AG08395 (cell line): ENCODE measurements at regions not wholly inside any gene's neighbourhood (a gene's known extent, or its start where the extent isn't known, plus 50 kb on each side); places are given as distances from the start of the nearest gene placed in this dataset.
A peak's percentile ranks its signal among the peaks of the same experiment; 100 is the strongest.

Source experiments
- DNase-seq: peaks from one replicate; pipeline ENCODE4 v3.0.0; 2012; ENCODE audit warnings: mixed read lengths, low spot score

- DNase-seq, result no peak
Observed at GRCh38 chr18:8458546-8459215, 150.6 kb upstream of the RAB12 start.

GRCh38 chr18:8460748-8461147, 148.5 kb upstream of the RAB12 start:
- no peak for DNase-seq

- no peak for DNase-seq
Observed at GRCh38 chr18:8461544-8461943, 147.7 kb upstream of the RAB12 start.

- no peak for DNase-seq
Observed at GRCh38 chr18:8462651-8463185, 146.5 kb upstream of the RAB12 start.

- DNase-seq, result no peak
Observed at GRCh38 chr18:8463791-8464190, 145.4 kb upstream of the RAB12 start.

- DNase-seq, result no peak
Observed at GRCh38 chr18:8468191-8468590, 141.0 kb upstream of the RAB12 start.

GRCh38 chr18:8468921-8469335, 140.3 kb upstream of the RAB12 start:
- peak; percentile 14 for DNase-seq

- DNase-seq, result peak; percentile 69
Observed at GRCh38 chr18:8469544-8470130, 139.6 kb upstream of the RAB12 start.

GRCh38 chr18:8471372-8471771, 137.9 kb upstream of the RAB12 start:
- no peak for DNase-seq

- no peak for DNase-seq
Observed at GRCh38 chr18:8474661-8475060, 134.6 kb upstream of the RAB12 start.

- no peak for DNase-seq
Observed at GRCh38 chr18:8477615-8478014, 131.6 kb upstream of the RAB12 start.

- peak; percentile 79 for DNase-seq
Observed at GRCh38 chr18:8478166-8478967, 130.9 kb upstream of the RAB12 start.

GRCh38 chr18:8478968-8479370, 130.3 kb upstream of the RAB12 start:
- DNase-seq, result no peak

- DNase-seq, result no peak
Observed at GRCh38 chr18:8479789-8480188, 129.4 kb upstream of the RAB12 start.

GRCh38 chr18:8480506-8481328, 128.5 kb upstream of the RAB12 start:
- DNase-seq, result peak; percentile 60

- no peak for DNase-seq
Observed at GRCh38 chr18:8484951-8485350, 124.3 kb upstream of the RAB12 start.

GRCh38 chr18:8489761-8490160, 119.5 kb upstream of the RAB12 start:
- DNase-seq, result no peak

GRCh38 chr18:8491516-8491915, 117.7 kb upstream of the RAB12 start:
- DNase-seq, result no peak

GRCh38 chr18:8493141-8493540, 116.1 kb upstream of the RAB12 start:
- DNase-seq, result no peak

- DNase-seq, result no peak
Observed at GRCh38 chr18:8496186-8496585, 113.1 kb upstream of the RAB12 start.

- no peak for DNase-seq
Observed at GRCh38 chr18:8498905-8499304, 110.3 kb upstream of the RAB12 start.
